ENCODE measurements at regions not wholly inside any gene's neighbourhood (a gene's known extent, or its start where the extent isn't known, plus 50 kb on each side); places are given as distances from the start of the nearest gene placed in this dataset.
"Not testable (repeated sequence)": the region's sequence is repeated elsewhere in the genome, so short reads cannot be mapped to it uniquely, and the experiment has no call there.

DNA sequence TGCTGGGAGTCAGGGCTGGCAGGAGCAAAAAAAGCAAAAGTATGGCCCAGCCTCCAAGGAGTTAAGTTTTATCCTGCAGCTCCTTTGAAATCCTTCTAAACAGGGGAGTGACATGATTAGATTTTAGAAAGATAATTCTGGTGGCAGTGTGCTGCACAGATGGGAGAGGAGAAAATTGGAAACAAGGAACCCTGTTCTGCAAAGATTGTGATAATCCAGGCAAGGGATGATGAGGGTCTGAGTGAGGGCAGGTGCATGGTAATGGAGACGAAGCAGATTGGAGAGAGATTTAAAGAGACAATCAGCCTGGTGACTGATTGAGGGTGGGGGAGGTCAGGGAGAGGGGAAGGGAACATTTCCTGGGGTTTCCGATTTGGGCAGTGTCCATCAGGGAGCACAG, 444.7 kb upstream of the PODXL start:
- 23 to 30% methylated on average over 2 of the region's 2 CpGs for WGBS, 2 donors
- no peak for TF ChIP-seq POLR2A (IDR thresholded peaks at IDR 0.05)
- TF ChIP-seq EP300 (IDR thresholded peaks at IDR 0.05) = no peak
- no peak for TF ChIP-seq CTCF (IDR thresholded peaks at IDR 0.05)

GRCh38 chr7:131999193-131999592, 442.8 kb upstream of the PODXL start:
- no peaks in the 10 kb centered on the region for H3K36me3 ChIP-seq
- no peaks in the 10 kb centered on the region for H3K9me3 ChIP-seq
- no peaks in the 10 kb centered on the region for H3K4me1 ChIP-seq
- no peaks in the 10 kb centered on the region for H3K27me3 ChIP-seq
- no peak overlapping the region for H3K4me3 ChIP-seq
- no peak overlapping the region for H3K27ac ChIP-seq
- 77 to 80% methylated on average over 4 of the region's 4 CpGs for WGBS, 2 donors
- DNase-seq (ENCODE audit: low spot score in 2 of 2) = no peak
- no peak for TF ChIP-seq EP300 (IDR thresholded peaks at IDR 0.05)
- TF ChIP-seq POLR2A (IDR thresholded peaks at IDR 0.05) = no peak
- TF ChIP-seq CTCF (IDR thresholded peaks at IDR 0.05) = no peak

More for the DNA sequence above, 444.7 kb upstream of the PODXL start:
- Histone ChIP-seq H3K27me3 (no peaks in the 10 kb centered on the region), H3K4me1 (no peaks in the 10 kb centered on the region), H3K36me3 (no peaks in the 10 kb centered on the region), H3K27ac (no peak overlapping the region), H3K4me3 (no peak overlapping the region), H3K9me3 (no peaks in the 10 kb centered on the region)
- no peak for DNase-seq (ENCODE audit: low spot score in 2 of 2)

DNA sequence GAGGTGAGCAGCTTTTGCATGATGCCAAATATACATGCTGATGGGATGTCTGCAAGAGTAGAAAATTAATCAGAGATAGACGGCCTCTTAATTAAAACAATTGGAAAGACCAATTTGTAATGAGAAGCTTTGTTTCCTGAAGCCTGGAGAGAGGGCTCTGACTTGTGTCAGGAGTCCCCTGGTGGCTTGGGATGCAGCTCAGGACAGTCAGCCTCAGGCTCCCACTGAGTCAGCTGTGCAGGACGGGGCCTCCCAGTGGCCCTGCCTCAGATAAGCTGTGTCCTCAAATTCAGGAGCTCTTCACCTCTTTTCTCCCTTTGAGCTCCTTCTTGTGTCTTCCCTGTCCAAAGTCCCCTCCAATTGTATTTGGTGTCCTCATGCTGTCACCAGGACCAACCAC, 438.9 kb upstream of the PODXL start:
- 71 to 87% methylated on average over 2 of the region's 2 CpGs for whole genome bisulfite sequencing, 2 donors
- no peak for TF ChIP-seq POLR2A (IDR thresholded peaks at IDR 0.05)
- TF ChIP-seq CTCF (IDR thresholded peaks at IDR 0.05) = no peak
- TF ChIP-seq EP300 (IDR thresholded peaks at IDR 0.05) = no peak

DNA sequence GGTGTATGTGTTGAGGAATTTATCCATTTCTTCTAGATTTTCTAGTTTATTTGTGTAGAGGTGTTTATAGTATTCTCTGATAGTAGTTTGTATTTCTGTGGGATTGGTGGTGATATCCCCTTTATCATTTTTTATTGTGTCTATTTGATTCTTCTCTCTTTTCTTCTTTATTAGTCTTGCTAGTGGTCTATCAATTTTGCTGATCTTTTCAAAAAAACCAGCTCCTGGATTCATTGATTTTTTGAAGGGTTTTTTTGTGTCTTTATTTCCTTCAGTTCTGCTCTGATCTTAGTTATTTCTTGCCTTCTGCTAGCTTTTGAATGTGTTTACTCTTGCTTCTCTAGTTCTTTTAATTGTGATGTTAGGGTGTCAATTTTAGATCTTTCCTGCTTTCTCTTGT, 424.6 kb upstream of the PODXL start:
- H3K9me3 ChIP-seq; H3K27ac ChIP-seq; H3K4me3 ChIP-seq; DNase-seq (ENCODE audit: low spot score in 2 of 2); H3K27me3 ChIP-seq; H3K36me3 ChIP-seq; H3K4me1 ChIP-seq: not testable (repeated sequence)

More for the DNA sequence above, 438.9 kb upstream of the PODXL start:
- Histone ChIP-seq H3K9me3 (no peaks in the 10 kb centered on the region), H3K36me3 (no peaks in the 10 kb centered on the region), H3K4me1 (no peaks in the 10 kb centered on the region), H3K4me3 (no peak overlapping the region), H3K27ac (no peak overlapping the region), H3K27me3 (no peaks in the 10 kb centered on the region)
- no peak for DNase-seq (ENCODE audit: low spot score in 2 of 2)

- WGBS, 2 donors = 87 to 93% methylated on average over 2 of the region's 2 CpGs
- not testable (repeated sequence) for H3K27ac ChIP-seq; DNase-seq (ENCODE audit: low spot score in 2 of 2); H3K27me3 ChIP-seq; H3K9me3 ChIP-seq; H3K4me3 ChIP-seq; H3K4me1 ChIP-seq; H3K36me3 ChIP-seq
Observed at GRCh38 chr7:131978118-131978517, 421.7 kb upstream of the PODXL start.

DNA sequence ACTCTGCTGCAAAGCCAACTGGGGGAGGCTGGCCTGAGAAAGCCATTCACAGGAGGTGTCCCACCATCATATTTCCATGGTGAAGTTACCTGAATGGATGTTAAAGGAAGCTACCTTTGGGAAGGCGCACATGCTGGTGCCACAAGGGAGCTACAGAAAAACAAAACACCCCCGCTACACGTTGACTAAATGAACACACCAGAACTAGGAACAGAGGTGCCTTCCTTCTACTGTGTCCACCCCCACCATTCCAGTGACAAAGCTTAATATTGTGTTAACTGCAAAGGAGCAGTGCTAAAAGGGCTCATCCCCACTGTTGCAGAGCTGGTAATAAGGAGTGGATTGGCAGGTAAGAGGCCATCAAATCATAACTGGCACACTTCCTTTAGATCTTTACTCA, 420.0 kb upstream of the PODXL start:
- Histone ChIP-seq H3K36me3 (no peaks in the 10 kb centered on the region), H3K4me3 (no peak overlapping the region), H3K27me3 (no peaks in the 10 kb centered on the region), H3K27ac (no peak overlapping the region), H3K9me3 (no peaks in the 10 kb centered on the region), H3K4me1 (no peaks in the 10 kb centered on the region)
- DNase-seq (ENCODE audit: low spot score in 2 of 2) = no peak
- TF ChIP-seq EP300 (IDR thresholded peaks at IDR 0.05) = no peak
- TF ChIP-seq POLR2A (IDR thresholded peaks at IDR 0.05) = no peak
- TF ChIP-seq CTCF (IDR thresholded peaks at IDR 0.05) = no peak
- 89 to 96% methylated on average over 3 of the region's 3 CpGs for WGBS, 2 donors
